ENCODE measurements at regions not wholly inside any gene's neighbourhood (a gene's known extent, or its start where the extent isn't known, plus 50 kb on each side); places are given as distances from the start of the nearest gene placed in this dataset.

GRCh38 chr9:105046907-105047741 lies 119.2 kb upstream of the ABCA1 start:
- no peaks in the 10 kb centered on the region for H4K20me1 ChIP-seq (ENCODE audit: insufficient read depth)
- H3K36me3 ChIP-seq (replicated peaks in 1 of 2; ENCODE audit: control insufficient read depth in 1 of 2, insufficient read depth in 2 of 2, low read length in 1 of 2): no peaks in the 10 kb centered on the region
- no peak overlapping the region for H3K4me2 ChIP-seq
- H3K9me3 ChIP-seq: no peaks in the 10 kb centered on the region
- H2AFZ ChIP-seq (ENCODE audit: low read depth): no peak overlapping the region
- peak overlapping the region in 1 of 2 experiments; percentile 47; a peak in 2 of 4 replicates for H3K27ac ChIP-seq (ENCODE audit: low read depth in 2 of 2, low read length in 1 of 2)
- no peak overlapping the region for H3K9ac ChIP-seq
- POLR2A ChIA-PET: no interaction called here
- H3K79me2 ChIP-seq (ENCODE audit: insufficient read depth): no peaks in the 10 kb centered on the region
- no peak overlapping the region for H3K4me3 ChIP-seq (ENCODE audit: low read depth in 2 of 2, low read length in 1 of 2)
- H3K27me3 ChIP-seq (ENCODE audit: insufficient read depth): no peaks in the 10 kb centered on the region
- peak; percentile 60 for DNase-seq
- no peaks in the 10 kb centered on the region for H3K9me2 ChIP-seq
- 34% methylated on average over 2 of the region's 2 CpGs for WGBS (ENCODE audit: low lambda C conversion rate)
- H3K4me1 ChIP-seq (ENCODE audit: control insufficient read depth in 1 of 2, insufficient read depth in 2 of 2, low read depth in 1 of 2, low read length in 1 of 2): peaks cover 0 to 16% of the 10 kb centered on the region in 2 experiments; a peak in 2 of 4 replicates
- CTCF ChIA-PET: interaction anchor here (0.9 to 2.1 kb wide), 6 partner anchors 9 to 183 kb away, joined by 3 to 10 read pairs (median 4); no protein-coding TSS in a partner anchor
- H3F3A ChIP-seq (replicated peaks; ENCODE audit: insufficient read depth): no peaks in the 10 kb centered on the region
- TF ChIP-seq RXRA (IDR thresholded peaks at IDR 0.05; ENCODE audit: borderline replicate concordance, low read depth) (no peak), MXI1 (IDR thresholded peaks at IDR 0.05; ENCODE audit: low read depth, low read length) (peak; percentile 51; the same call in 1 of the 2 replicates), JUND (IDR thresholded peaks at IDR 0.05) (no peak), FOSL2 (IDR thresholded peaks at IDR 0.05; ENCODE audit: borderline replicate concordance, low read depth) (no peak), EZH2phosphoT487 (IDR thresholded peaks at IDR 0.05; ENCODE audit: borderline replicate concordance, low read depth) (no peak), IRF3 (IDR thresholded peaks at IDR 0.05; ENCODE audit: low read depth, low read length) (no peak), NFIC (IDR thresholded peaks at IDR 0.05; ENCODE audit: borderline replicate concordance) (peak; percentile 52; the same call in 1 of the 2 replicates), MEF2A (IDR thresholded peaks at IDR 0.05; ENCODE audit: borderline replicate concordance, low read depth) (no peak), GATA2 (CRISPR knock-in tag; IDR thresholded peaks at IDR 0.05) (peak; percentile 79), GABPA (IDR thresholded peaks at IDR 0.05; ENCODE audit: low read depth) (no peak), TCF12 (IDR thresholded peaks at IDR 0.05) (0 out of 2 replicates have a peak, but pooled peaks have one; percentile 38), RFX5 (IDR thresholded peaks at IDR 0.05; ENCODE audit: low read length) (no peak), MAX (IDR thresholded peaks at IDR 0.05; ENCODE audit: low read depth) (no peak), POLR2AphosphoS5 (IDR thresholded peaks at IDR 0.05; ENCODE audit: low read depth, low read length) (0 out of 2 replicates have a peak, but pooled peaks have one; percentile 38), FOXM1 (IDR thresholded peaks at IDR 0.05; ENCODE audit: low read depth) (no peak), REST (IDR thresholded peaks at IDR 0.05; ENCODE audit: low read depth, low read length) (no peak), SMC3 (IDR thresholded peaks at IDR 0.05; ENCODE audit: low read depth, low read length) (0 out of 2 replicates have a peak, but pooled peaks have one; percentile 4), ELF1 (IDR thresholded peaks at IDR 0.05) (no peak), EP300 (IDR thresholded peaks at IDR 0.05; ENCODE audit: borderline replicate concordance in 1 of 2, low read depth in 1 of 2, low read length in 1 of 2) (peak in 1 of 2 experiments; percentile 86; a peak in 2 of 4 replicates), CTCF (IDR thresholded peaks at IDR 0.05) (peak; percentile 28; the same call in 1 of the 2 replicates), RAD21 (IDR thresholded peaks at IDR 0.05; ENCODE audit: low read length) (no peak), TAF1 (IDR thresholded peaks at IDR 0.05; ENCODE audit: borderline replicate concordance, low read depth, low read length) (no peak), RCOR1 (IDR thresholded peaks at IDR 0.05; ENCODE audit: low read length) (peak; percentile 99), USF1 (IDR thresholded peaks at IDR 0.05; ENCODE audit: borderline replicate concordance, low read depth) (no peak)
